GM19193 (cell line): ENCODE measurements at regions not wholly inside any gene's neighbourhood (a gene's known extent, or its start where the extent isn't known, plus 50 kb on each side); places are given as distances from the start of the nearest gene placed in this dataset.

Source experiments
- POLR2A ChIP-seq: IDR thresholded peaks from 4 replicates; pipeline ENCODE4 v1.6.1; 2011; ENCODE audit not compliant: insufficient read depth, insufficient read length; ENCODE audit errors: extremely low read depth

GRCh38 chr9:99307851-99308250 is 85.8 kb downstream of the SEC61B start:
- no peak for TF ChIP-seq POLR2A

- no peak for TF ChIP-seq POLR2A
Measured at GRCh38 chr9:99309141-99309939, 87.3 kb downstream of the SEC61B start.

GRCh38 chr9:99312736-99313135 is 90.7 kb downstream of the SEC61B start:
- no peak for TF ChIP-seq POLR2A

GRCh38 chr9:99319048-99319447 is 97.0 kb downstream of the SEC61B start:
- no peak for TF ChIP-seq POLR2A

GRCh38 chr9:99322299-99322698 is 100.2 kb downstream of the SEC61B start:
- no peak for TF ChIP-seq POLR2A

GRCh38 chr9:99326112-99326916 is 104.2 kb downstream of the SEC61B start:
- TF ChIP-seq POLR2A = no peak

- no peak for TF ChIP-seq POLR2A
Measured at GRCh38 chr9:99326917-99327189, 104.8 kb downstream of the SEC61B start.

GRCh38 chr9:99327667-99328066 is 105.6 kb downstream of the SEC61B start:
- TF ChIP-seq POLR2A = no peak

GRCh38 chr9:99335280-99335679 is 113.2 kb downstream of the SEC61B start:
- TF ChIP-seq POLR2A = no peak

GRCh38 chr9:99336005-99336404 is 113.9 kb downstream of the SEC61B start:
- no peak for TF ChIP-seq POLR2A

GRCh38 chr9:99336531-99336930 is 114.4 kb downstream of the SEC61B start:
- TF ChIP-seq POLR2A = no peak

- no peak for TF ChIP-seq POLR2A
Measured at GRCh38 chr9:99340281-99340680, 118.2 kb downstream of the SEC61B start.

GRCh38 chr9:99341686-99342085 is 119.6 kb downstream of the SEC61B start:
- TF ChIP-seq POLR2A = no peak

GRCh38 chr9:99345451-99345850 is 123.4 kb downstream of the SEC61B start:
- no peak for TF ChIP-seq POLR2A

GRCh38 chr9:99345942-99346341 is 123.9 kb downstream of the SEC61B start:
- no peak for TF ChIP-seq POLR2A

- no peak for TF ChIP-seq POLR2A
Measured at GRCh38 chr9:99347568-99347967, 125.5 kb downstream of the SEC61B start.

- TF ChIP-seq POLR2A = no peak
Measured at GRCh38 chr9:99348289-99348688, 126.2 kb downstream of the SEC61B start.

- no peak for TF ChIP-seq POLR2A
Measured at GRCh38 chr9:99349870-99350269, 127.8 kb downstream of the SEC61B start.
